ENCODE measurements at regions not wholly inside any gene's neighbourhood (a gene's known extent, or its start where the extent isn't known, plus 50 kb on each side); places are given as distances from the start of the nearest gene placed in this dataset.
"Not testable (repeated sequence)": the region's sequence is repeated elsewhere in the genome, so short reads cannot be mapped to it uniquely, and the experiment has no call there.

- 87 to 93% methylated on average over 2 to 3 of the region's 3 CpGs for WGBS, 2 donors (ENCODE audit: low coverage in 1 of 2)
- no peaks in the 10 kb centered on the region for H3K4me1 ChIP-seq
- in situ Hi-C loops (cut with MboI; ENCODE audit: low pct_ligation_motif_present in 1 of 4, low pct_unique_long_range_greater_than_20kb in 1 of 4, low sequenced_read_pairs in 3 of 4) (no loop called here), intact Hi-C loops (cut with DNase I; ENCODE audit: low total_unique reads) (no loop called here)
- DNase-seq = no peak
- TF ChIP-seq CTCF (IDR thresholded peaks at IDR 0.05) = no peak
- TF ChIP-seq POLR2A (IDR thresholded peaks at IDR 0.05) = no peak
- no peak for TF ChIP-seq EP300 (IDR thresholded peaks at IDR 0.05; ENCODE audit: low read depth)
- H3K36me3 ChIP-seq = no peaks in the 10 kb centered on the region
- no peaks in the 10 kb centered on the region for H3K9me3 ChIP-seq
- H3K27ac ChIP-seq = no peak overlapping the region
- no peaks in the 10 kb centered on the region for H3K27me3 ChIP-seq
- no peak overlapping the region for H3K4me3 ChIP-seq
Measured at GRCh38 chr5:96317945-96318344, 115.1 kb downstream of the PCSK1 start.

GRCh38 chr5:96316487-96316886, 116.6 kb downstream of the PCSK1 start:
- Histone ChIP-seq H3K4me3 (no peak overlapping the region), H3K9me3 (no peaks in the 10 kb centered on the region), H3K36me3 (no peaks in the 10 kb centered on the region), H3K27me3 (no peaks in the 10 kb centered on the region), H3K27ac (no peak overlapping the region), H3K4me1 (no peaks in the 10 kb centered on the region)
- TF ChIP-seq POLR2AphosphoS5 (IDR thresholded peaks at IDR 0.05) = no peak
- no peak for DNase-seq
- in situ Hi-C loops (cut with MboI; ENCODE audit: low pct_ligation_motif_present in 1 of 4, low pct_unique_long_range_greater_than_20kb in 1 of 4, low sequenced_read_pairs in 3 of 4) = no loop called here
- WGBS, 2 donors (ENCODE audit: low coverage in 1 of 2) = 70 to 76% methylated on average over 1 to 2 of the region's 2 CpGs
- intact Hi-C loops (cut with DNase I; ENCODE audit: low total_unique reads) = no loop called here

GRCh38 chr5:96316017-96316416, 117.0 kb downstream of the PCSK1 start:
- no peaks in the 10 kb centered on the region for H3K36me3 ChIP-seq
- no peak overlapping the region for H3K4me3 ChIP-seq
- in situ Hi-C loops (cut with MboI; ENCODE audit: low pct_ligation_motif_present in 1 of 4, low pct_unique_long_range_greater_than_20kb in 1 of 4, low sequenced_read_pairs in 3 of 4) (no loop called here), intact Hi-C loops (cut with DNase I; ENCODE audit: low total_unique reads) (no loop called here)
- no peak for DNase-seq
- peaks cover 0 to 3% of the 10 kb centered on the region in 2 donors for H3K9me3 ChIP-seq
- no peak overlapping the region for H3K27ac ChIP-seq
- H3K4me1 ChIP-seq = no peaks in the 10 kb centered on the region
- H3K27me3 ChIP-seq = no peaks in the 10 kb centered on the region
- TF ChIP-seq POLR2A (IDR thresholded peaks at IDR 0.05) (no peak), EP300 (IDR thresholded peaks at IDR 0.05; ENCODE audit: low read depth) (no peak), POLR2AphosphoS5 (IDR thresholded peaks at IDR 0.05) (no peak), CTCF (IDR thresholded peaks at IDR 0.05) (no peak)

GRCh38 chr5:96315431-96315830, 117.6 kb downstream of the PCSK1 start:
- Histone ChIP-seq H3K9me3 (peaks cover 0 to 3% of the 10 kb centered on the region in 2 donors), H3K4me1 (no peaks in the 10 kb centered on the region), H3K27me3 (no peaks in the 10 kb centered on the region), H3K27ac (no peak overlapping the region), H3K36me3 (no peaks in the 10 kb centered on the region), H3K4me3 (no peak overlapping the region)
- TF ChIP-seq EP300 (IDR thresholded peaks at IDR 0.05; ENCODE audit: low read depth) = no peak
- no peak for TF ChIP-seq POLR2A (IDR thresholded peaks at IDR 0.05)
- no peak for TF ChIP-seq POLR2AphosphoS5 (IDR thresholded peaks at IDR 0.05)
- no peak for TF ChIP-seq CTCF (IDR thresholded peaks at IDR 0.05)
- DNase-seq = no peak
- in situ Hi-C loops (cut with MboI; ENCODE audit: low pct_ligation_motif_present in 1 of 4, low pct_unique_long_range_greater_than_20kb in 1 of 4, low sequenced_read_pairs in 3 of 4) (no loop called here), intact Hi-C loops (cut with DNase I; ENCODE audit: low total_unique reads) (no loop called here)

- TF ChIP-seq POLR2AphosphoS5 (IDR thresholded peaks at IDR 0.05) (no peak), EP300 (IDR thresholded peaks at IDR 0.05; ENCODE audit: low read depth) (no peak), POLR2A (IDR thresholded peaks at IDR 0.05) (no peak), CTCF (IDR thresholded peaks at IDR 0.05) (no peak)
Measured at GRCh38 chr5:96312383-96312782, 120.7 kb downstream of the PCSK1 start.

GRCh38 chr5:96307047-96307446, 126.0 kb downstream of the PCSK1 start:
- in situ Hi-C loops (cut with MboI; ENCODE audit: low pct_ligation_motif_present in 1 of 4, low pct_unique_long_range_greater_than_20kb in 1 of 4, low sequenced_read_pairs in 3 of 4); DNase-seq; H3K27ac ChIP-seq; H3K4me3 ChIP-seq; H3K27me3 ChIP-seq; H3K36me3 ChIP-seq; intact Hi-C loops (cut with DNase I; ENCODE audit: low total_unique reads); H3K9me3 ChIP-seq; H3K4me1 ChIP-seq: not testable (repeated sequence)

More at GRCh38 chr5:96312383-96312782, 120.7 kb downstream of the PCSK1 start:
- intact Hi-C loops (cut with DNase I; ENCODE audit: low total_unique reads) (no loop called here), in situ Hi-C loops (cut with MboI; ENCODE audit: low pct_ligation_motif_present in 1 of 4, low pct_unique_long_range_greater_than_20kb in 1 of 4, low sequenced_read_pairs in 3 of 4) (no loop called here)
- Histone ChIP-seq H3K4me3 (no peak overlapping the region), H3K27ac (no peak overlapping the region), H3K36me3 (no peaks in the 10 kb centered on the region), H3K4me1 (no peaks in the 10 kb centered on the region), H3K27me3 (no peaks in the 10 kb centered on the region), H3K9me3 (peaks cover 0 to 3% of the 10 kb centered on the region in 2 donors)
- no peak for DNase-seq
